ENCODE measurements at regions not wholly inside any gene's neighbourhood (a gene's known extent, or its start where the extent isn't known, plus 50 kb on each side); places are given as distances from the start of the nearest gene placed in this dataset.

DNA sequence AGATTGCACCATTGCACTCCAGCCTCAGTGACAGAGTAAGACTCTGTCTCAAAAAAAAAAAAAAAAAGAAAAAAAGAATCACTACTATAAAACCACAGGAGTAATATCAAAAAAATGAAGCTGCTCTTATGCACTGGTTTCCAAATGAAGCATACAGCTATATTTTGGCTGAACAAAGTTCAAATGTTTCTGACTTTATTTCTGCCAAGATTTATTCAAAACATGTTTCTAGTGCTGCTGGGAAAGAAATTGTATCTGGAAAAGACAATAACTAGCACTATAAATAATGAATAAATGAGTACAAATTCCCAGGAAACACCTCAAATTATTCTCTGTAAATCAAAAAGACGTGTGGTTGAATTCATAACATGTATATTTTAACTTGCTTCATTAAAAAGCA, 102.5 kb upstream of the MME start:
- intact Hi-C loops (cut with DNase I; ENCODE audit: low total_unique reads), result no loop called here
- no peak overlapping the region for H3K4me3 ChIP-seq
- TF ChIP-seq POLR2A (IDR thresholded peaks at IDR 0.05) (no peak), POLR2AphosphoS5 (IDR thresholded peaks at IDR 0.05) (no peak), CTCF (IDR thresholded peaks at IDR 0.05) (no peak), EP300 (IDR thresholded peaks at IDR 0.05) (no peak)
- DNase-seq, result no peak
- no peaks in the 10 kb centered on the region for H3K4me1 ChIP-seq
- no peaks in the 10 kb centered on the region for H3K27me3 ChIP-seq
- H3K27ac ChIP-seq, result no peak overlapping the region
- H3K36me3 ChIP-seq, result no peaks in the 10 kb centered on the region
- H3K9me3 ChIP-seq, result no peaks in the 10 kb centered on the region
- WGBS, 5 donors, result 74 to 89% (median 89%) methylated on average over 1 of the region's 1 CpG

DNA sequence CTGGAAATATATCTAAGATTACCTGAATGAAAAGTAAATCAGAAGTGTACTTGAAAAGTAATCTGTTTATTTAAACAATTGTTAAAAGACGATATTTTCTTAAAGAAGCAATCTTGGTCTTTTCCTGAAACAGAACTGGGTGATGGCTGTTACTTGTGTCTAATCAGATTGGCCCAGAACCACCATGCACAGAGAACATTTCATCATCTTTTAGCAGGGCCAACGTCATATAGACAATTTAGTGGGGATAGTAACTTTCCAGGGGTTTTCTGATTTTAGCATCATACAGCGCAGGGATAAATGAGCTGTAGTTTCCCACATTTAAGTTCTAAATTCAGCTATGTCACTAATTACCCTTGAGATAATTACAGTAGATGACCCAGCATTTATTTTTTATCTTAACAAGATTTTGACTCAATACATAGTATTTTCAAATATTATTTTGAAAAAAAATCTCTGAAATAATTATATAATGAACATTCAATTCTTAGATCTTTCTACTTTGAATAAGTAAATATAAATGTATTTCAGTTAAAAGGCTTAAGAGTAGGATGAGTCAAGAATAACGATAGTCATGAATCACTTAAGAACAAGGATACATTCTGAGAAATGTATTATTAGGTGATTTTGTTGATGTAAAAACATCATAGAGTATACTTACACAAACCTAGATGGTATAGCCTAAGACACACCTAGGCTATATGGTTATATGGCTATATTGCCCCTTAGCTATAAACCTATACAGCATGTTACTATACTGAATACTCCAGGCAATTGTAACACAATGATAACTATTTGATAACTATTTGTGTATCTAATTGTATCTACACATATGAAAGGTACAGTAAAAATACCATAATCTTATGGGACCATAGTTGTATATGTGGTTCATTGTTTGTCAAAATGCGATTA, 103.8 kb upstream of the MME start:
- peaks cover 0 to 11% (median 4%) of the 10 kb centered on the region in 4 donors for H3K4me1 ChIP-seq
- H3K9me3 ChIP-seq, result no peaks in the 10 kb centered on the region
- intact Hi-C loops (cut with DNase I; ENCODE audit: low total_unique reads), result no loop called here
- H3K27me3 ChIP-seq, result no peaks in the 10 kb centered on the region
- no peak for TF ChIP-seq POLR2A (IDR thresholded peaks at IDR 0.05)
- no peak for TF ChIP-seq POLR2AphosphoS5 (IDR thresholded peaks at IDR 0.05)
- TF ChIP-seq EP300 (IDR thresholded peaks at IDR 0.05), result no peak
- no peak for TF ChIP-seq CTCF (IDR thresholded peaks at IDR 0.05)
- no peak overlapping the region for H3K27ac ChIP-seq
- WGBS, 5 donors, result 82 to 89% (median 84%) methylated on average over 5 of the region's 5 CpGs
- no peak for DNase-seq
- no peaks in the 10 kb centered on the region for H3K36me3 ChIP-seq
- H3K4me3 ChIP-seq, result no peak overlapping the region

- no peak for DNase-seq
- 75 to 97% (median 88%) methylated on average over 3 of the region's 3 CpGs for WGBS, 5 donors
- TF ChIP-seq POLR2A (IDR thresholded peaks at IDR 0.05) (no peak), POLR2AphosphoS5 (IDR thresholded peaks at IDR 0.05) (no peak), CTCF (IDR thresholded peaks at IDR 0.05) (no peak), EP300 (IDR thresholded peaks at IDR 0.05) (no peak)
- intact Hi-C loops (cut with DNase I; ENCODE audit: low total_unique reads), result no loop called here
- Histone ChIP-seq H3K36me3 (no peaks in the 10 kb centered on the region), H3K27me3 (no peaks in the 10 kb centered on the region), H3K4me3 (no peak overlapping the region), H3K9me3 (no peaks in the 10 kb centered on the region), H3K4me1 (peaks cover 0 to 17% (median 5%) of the 10 kb centered on the region in 4 donors), H3K27ac (no peak overlapping the region)
Measured at GRCh38 chr3:154973851-154974250, 106.3 kb upstream of the MME start.

- TF ChIP-seq POLR2AphosphoS5 (IDR thresholded peaks at IDR 0.05) (no peak), CTCF (IDR thresholded peaks at IDR 0.05) (no peak), POLR2A (IDR thresholded peaks at IDR 0.05) (no peak), EP300 (IDR thresholded peaks at IDR 0.05) (no peak)
- no peaks in the 10 kb centered on the region for H3K36me3 ChIP-seq
- DNase-seq, result no peak
- H3K4me1 ChIP-seq, result peaks cover 0 to 17% (median 5%) of the 10 kb centered on the region in 4 donors
- no peaks in the 10 kb centered on the region for H3K27me3 ChIP-seq
- WGBS, 5 donors, result 85 to 100% (median 94%) methylated on average over 1 of the region's 1 CpG
- H3K4me3 ChIP-seq, result no peak overlapping the region
- no peaks in the 10 kb centered on the region for H3K9me3 ChIP-seq
- no peak overlapping the region for H3K27ac ChIP-seq
- intact Hi-C loops (cut with DNase I; ENCODE audit: low total_unique reads), result no loop called here
Measured at GRCh38 chr3:154972951-154973350, 107.2 kb upstream of the MME start.

Data from stomach (tissue), 8 donors.